ENCODE measurements at regions not wholly inside any gene's neighbourhood (a gene's known extent, or its start where the extent isn't known, plus 50 kb on each side); places are given as distances from the start of the nearest gene placed in this dataset.
"Not testable (repeated sequence)": the region's sequence is repeated elsewhere in the genome, so short reads cannot be mapped to it uniquely, and the experiment has no call there.

DNA sequence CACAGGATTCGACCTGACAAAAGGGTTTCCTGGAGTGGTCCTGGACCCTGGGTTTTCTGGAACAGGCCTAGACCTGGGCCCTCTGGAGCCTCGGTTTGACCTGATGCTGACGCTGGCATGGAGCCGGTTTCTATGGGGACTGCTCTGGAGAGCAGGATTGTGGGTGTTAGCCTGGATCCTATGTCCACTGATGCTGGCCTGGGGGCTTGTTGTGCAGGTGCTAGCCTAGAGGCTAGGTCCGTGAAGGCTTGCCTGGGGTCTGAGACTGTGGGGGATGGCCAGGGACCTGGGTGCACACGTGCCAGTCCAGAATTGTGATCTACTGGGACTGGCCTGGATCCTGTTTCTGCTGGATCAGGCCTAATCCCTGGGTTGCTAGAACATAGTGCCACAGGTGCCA is 173.1 kb downstream of the TMEM47 start:
- H3K4me1 Mint-ChIP-seq: no peaks in the 10 kb centered on the region
- no peaks in the 10 kb centered on the region for H3K36me3 Mint-ChIP-seq

GRCh38 chrX:34470507-34470906 is 186.6 kb downstream of the TMEM47 start:
- no peaks in the 10 kb centered on the region for H3K36me3 Mint-ChIP-seq
- H3K27me3 Mint-ChIP-seq: no peaks in the 10 kb centered on the region
- H3K4me3 Mint-ChIP-seq: no peak overlapping the region
- H3K4me1 Mint-ChIP-seq: no peaks in the 10 kb centered on the region
- no peak overlapping the region for H3K27ac Mint-ChIP-seq
- peaks cover 2 to 8% (median 5%) of the 10 kb centered on the region in 3 donors for H3K9me3 Mint-ChIP-seq

More for the DNA sequence above, 173.1 kb downstream of the TMEM47 start:
- Mint-ChIP-seq H3K27ac (no peak overlapping the region), H3K4me3 (no peak overlapping the region), H3K27me3 (no peaks in the 10 kb centered on the region), H3K9me3 (no peaks in the 10 kb centered on the region)

GRCh38 chrX:34467437-34467836 is 189.6 kb downstream of the TMEM47 start:
- H3K27me3 Mint-ChIP-seq: no peaks in the 10 kb centered on the region
- H3K27ac Mint-ChIP-seq: no peak overlapping the region
- H3K4me1 Mint-ChIP-seq: no peaks in the 10 kb centered on the region
- H3K4me3 Mint-ChIP-seq: no peak overlapping the region
- peaks cover 2 to 6% (median 5%) of the 10 kb centered on the region in 3 donors for H3K9me3 Mint-ChIP-seq
- H3K36me3 Mint-ChIP-seq: no peaks in the 10 kb centered on the region

- not testable (repeated sequence) for H3K36me3 Mint-ChIP-seq, H3K9me3 Mint-ChIP-seq, H3K27me3 Mint-ChIP-seq, H3K4me3 Mint-ChIP-seq, H3K27ac Mint-ChIP-seq, H3K4me1 Mint-ChIP-seq
These were observed 193.9 kb downstream of the TMEM47 start for GRCh38 chrX:34463220-34463619.

DNA sequence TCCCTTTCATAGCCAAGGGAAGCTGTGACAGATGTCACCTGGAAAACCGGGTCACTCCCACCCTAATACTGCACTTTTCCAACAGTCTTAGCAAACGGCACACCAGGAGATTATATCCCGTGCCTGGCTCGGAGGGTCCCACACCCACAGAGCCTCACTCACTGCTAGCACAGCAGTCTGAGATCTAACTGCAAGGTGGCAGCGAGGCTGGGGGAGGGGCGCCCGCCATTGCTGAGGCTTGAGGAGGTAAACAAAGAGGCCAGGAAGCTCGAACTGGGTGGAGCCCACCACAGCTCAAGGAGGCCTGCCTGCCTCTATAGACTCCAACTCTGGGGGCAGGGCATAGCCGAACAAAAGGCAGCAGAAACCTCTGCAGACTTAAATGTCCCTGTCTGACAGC is 199.2 kb downstream of the TMEM47 start:
- not testable (repeated sequence) for H3K4me3 Mint-ChIP-seq, H3K27me3 Mint-ChIP-seq, H3K36me3 Mint-ChIP-seq, H3K4me1 Mint-ChIP-seq, H3K27ac Mint-ChIP-seq
- H3K9me3 Mint-ChIP-seq: peaks cover 3 to 11% (median 8%) of the 10 kb centered on the region in 3 donors

GRCh38 chrX:34437586-34437985 is 219.5 kb downstream of the TMEM47 start:
- H3K27me3 Mint-ChIP-seq: no peaks in the 10 kb centered on the region
- H3K4me3 Mint-ChIP-seq: no peak overlapping the region
- no peaks in the 10 kb centered on the region for H3K36me3 Mint-ChIP-seq
- no peaks in the 10 kb centered on the region for H3K4me1 Mint-ChIP-seq
- peaks cover 0 to 7% (median 0%) of the 10 kb centered on the region in 3 donors for H3K9me3 Mint-ChIP-seq
- H3K27ac Mint-ChIP-seq: no peak overlapping the region

GRCh38 chrX:34426334-34426733 is 230.8 kb downstream of the TMEM47 start:
- H3K36me3 Mint-ChIP-seq: no peaks in the 10 kb centered on the region
- no peak overlapping the region for H3K4me3 Mint-ChIP-seq
- peaks cover 2 to 18% (median 4%) of the 10 kb centered on the region in 3 donors for H3K9me3 Mint-ChIP-seq
- no peaks in the 10 kb centered on the region for H3K27me3 Mint-ChIP-seq
- no peaks in the 10 kb centered on the region for H3K4me1 Mint-ChIP-seq
- no peak overlapping the region for H3K27ac Mint-ChIP-seq

- H3K9me3 Mint-ChIP-seq: peaks cover 0 to 3% (median 0%) of the 10 kb centered on the region in 3 donors
- no peak overlapping the region for H3K27ac Mint-ChIP-seq
- no peaks in the 10 kb centered on the region for H3K36me3 Mint-ChIP-seq
- H3K4me3 Mint-ChIP-seq: no peak overlapping the region
- no peaks in the 10 kb centered on the region for H3K27me3 Mint-ChIP-seq
- no peaks in the 10 kb centered on the region for H3K4me1 Mint-ChIP-seq
These were observed 250.5 kb downstream of the TMEM47 start for GRCh38 chrX:34406580-34406979.

GRCh38 chrX:34404386-34405070 is 252.6 kb downstream of the TMEM47 start:
- Mint-ChIP-seq H3K9me3 (peaks cover 0 to 3% (median 0%) of the 10 kb centered on the region in 3 donors), H3K27me3 (no peaks in the 10 kb centered on the region), H3K36me3 (no peaks in the 10 kb centered on the region), H3K27ac (no peak overlapping the region), H3K4me3 (no peak overlapping the region), H3K4me1 (no peaks in the 10 kb centered on the region)

- Mint-ChIP-seq H3K27ac (no peak overlapping the region), H3K36me3 (no peaks in the 10 kb centered on the region), H3K4me1 (no peaks in the 10 kb centered on the region), H3K9me3 (peaks cover 0 to 7% (median 6%) of the 10 kb centered on the region in 3 donors), H3K27me3 (no peaks in the 10 kb centered on the region), H3K4me3 (no peak overlapping the region)
These were observed 255.7 kb downstream of the TMEM47 start for GRCh38 chrX:34401411-34401810.

- H3K27me3 Mint-ChIP-seq: no peaks in the 10 kb centered on the region
- peaks cover 0 to 2% (median 0%) of the 10 kb centered on the region in 3 donors for H3K9me3 Mint-ChIP-seq
- no peak overlapping the region for H3K4me3 Mint-ChIP-seq
- H3K4me1 Mint-ChIP-seq: no peaks in the 10 kb centered on the region
- H3K27ac Mint-ChIP-seq: no peak overlapping the region
- no peaks in the 10 kb centered on the region for H3K36me3 Mint-ChIP-seq
These were observed 250.3 kb upstream of the FAM47A start for GRCh38 chrX:34382416-34382815.

DNA sequence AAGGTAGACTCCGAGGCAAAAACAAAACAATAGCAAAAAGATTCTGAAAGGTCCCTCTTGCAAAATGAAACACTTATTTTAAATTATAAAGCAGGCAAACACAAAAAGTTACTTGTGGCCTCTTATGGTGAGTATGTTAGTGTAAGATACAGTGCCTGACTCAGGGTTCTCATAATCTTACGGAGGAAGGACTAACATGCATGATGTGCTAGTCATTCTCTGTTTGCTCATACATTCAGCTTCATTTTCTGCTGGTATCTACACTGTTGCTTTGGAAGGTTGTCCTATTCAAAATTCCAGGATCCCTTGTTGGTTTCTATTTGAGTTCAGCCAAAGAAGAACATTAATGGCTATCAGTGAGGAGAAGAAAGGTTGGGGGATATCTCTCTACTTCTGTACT is 249.1 kb upstream of the FAM47A start:
- no peaks in the 10 kb centered on the region for H3K36me3 Mint-ChIP-seq
- no peak overlapping the region for H3K27ac Mint-ChIP-seq
- no peaks in the 10 kb centered on the region for H3K27me3 Mint-ChIP-seq
- peaks cover 0 to 2% (median 0%) of the 10 kb centered on the region in 3 donors for H3K9me3 Mint-ChIP-seq
- H3K4me1 Mint-ChIP-seq: no peaks in the 10 kb centered on the region
- no peak overlapping the region for H3K4me3 Mint-ChIP-seq

DNA sequence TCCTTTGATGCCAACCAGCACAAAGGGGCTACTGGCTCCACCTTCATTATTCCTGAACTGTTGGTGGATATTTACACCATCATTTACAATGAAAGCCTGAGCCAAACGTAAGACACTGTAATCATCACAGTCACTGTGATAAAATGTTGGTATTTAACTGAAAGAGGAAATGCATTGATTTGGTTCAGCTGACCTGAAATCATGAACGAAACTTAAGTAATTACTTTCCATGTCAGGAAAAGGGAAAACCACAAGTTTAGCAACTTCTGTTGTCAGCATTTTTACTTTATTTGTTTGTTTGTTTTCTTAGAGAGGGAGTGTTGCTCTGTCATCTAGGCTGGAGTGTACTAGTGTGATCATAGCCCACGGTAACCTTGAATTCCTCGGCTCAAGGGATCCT is 247.8 kb upstream of the FAM47A start:
- no peaks in the 10 kb centered on the region for H3K27me3 Mint-ChIP-seq
- H3K9me3 Mint-ChIP-seq: peaks cover 0 to 2% (median 0%) of the 10 kb centered on the region in 3 donors
- H3K4me3 Mint-ChIP-seq: no peak overlapping the region
- no peaks in the 10 kb centered on the region for H3K36me3 Mint-ChIP-seq
- H3K27ac Mint-ChIP-seq: no peak overlapping the region
- no peaks in the 10 kb centered on the region for H3K4me1 Mint-ChIP-seq

DNA sequence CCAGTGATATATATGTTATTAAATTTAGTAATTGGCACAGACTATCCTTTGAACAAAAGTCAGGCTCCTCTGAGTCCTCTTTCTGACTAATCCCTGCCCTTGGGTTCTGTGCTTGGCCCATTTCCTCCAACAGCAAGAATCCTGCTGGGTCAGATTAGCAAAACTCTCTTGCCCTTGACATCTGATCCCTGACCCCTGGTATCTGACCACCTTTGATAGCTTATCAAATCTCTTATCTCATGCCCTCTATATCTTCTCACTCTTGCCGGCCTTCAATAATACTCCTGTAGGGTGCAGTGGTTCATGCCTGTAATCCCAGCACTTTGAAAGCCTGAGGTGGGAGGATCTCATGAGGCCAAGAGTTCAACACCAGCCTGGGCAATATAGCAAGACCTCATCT is 245.5 kb upstream of the FAM47A start:
- Mint-ChIP-seq H3K4me1 (no peaks in the 10 kb centered on the region), H3K4me3 (no peak overlapping the region), H3K27ac (no peak overlapping the region), H3K9me3 (peaks cover 2 to 4% (median 3%) of the 10 kb centered on the region in 3 donors), H3K36me3 (no peaks in the 10 kb centered on the region), H3K27me3 (no peaks in the 10 kb centered on the region)

GRCh38 chrX:34371754-34372153 is 239.6 kb upstream of the FAM47A start:
- no peaks in the 10 kb centered on the region for H3K36me3 Mint-ChIP-seq
- peaks cover 4 to 6% (median 5%) of the 10 kb centered on the region in 3 donors for H3K9me3 Mint-ChIP-seq
- no peak overlapping the region for H3K27ac Mint-ChIP-seq
- H3K27me3 Mint-ChIP-seq: no peaks in the 10 kb centered on the region
- H3K4me1 Mint-ChIP-seq: no peaks in the 10 kb centered on the region
- H3K4me3 Mint-ChIP-seq: no peak overlapping the region

- H3K27ac Mint-ChIP-seq: no peak overlapping the region
- H3K4me3 Mint-ChIP-seq: no peak overlapping the region
- H3K9me3 Mint-ChIP-seq: peaks cover 0 to 7% (median 2%) of the 10 kb centered on the region in 3 donors
- no peaks in the 10 kb centered on the region for H3K4me1 Mint-ChIP-seq
- H3K36me3 Mint-ChIP-seq: no peaks in the 10 kb centered on the region
- H3K27me3 Mint-ChIP-seq: no peaks in the 10 kb centered on the region
These were observed 233.4 kb upstream of the FAM47A start for GRCh38 chrX:34365471-34365870.

Measured in IgD-negative memory B cell (primary cell).